HG02938 (cell line): ENCODE measurements at regions not wholly inside any gene's neighbourhood (a gene's known extent, or its start where the extent isn't known, plus 50 kb on each side); places are given as distances from the start of the nearest gene placed in this dataset.
"Not testable (repeated sequence)": the region's sequence is repeated elsewhere in the genome, so short reads cannot be mapped to it uniquely, and the experiment has no call there.

Experiments
- ATAC-seq: cut with Tn5 transposase; IDR thresholded peaks from one replicate; pipeline ENCODE4 v1.9.1; 2021; ENCODE audit warnings: mild to moderate bottlenecking, moderate library complexity; ENCODE audit not compliant: unreplicated experiment

DNA sequence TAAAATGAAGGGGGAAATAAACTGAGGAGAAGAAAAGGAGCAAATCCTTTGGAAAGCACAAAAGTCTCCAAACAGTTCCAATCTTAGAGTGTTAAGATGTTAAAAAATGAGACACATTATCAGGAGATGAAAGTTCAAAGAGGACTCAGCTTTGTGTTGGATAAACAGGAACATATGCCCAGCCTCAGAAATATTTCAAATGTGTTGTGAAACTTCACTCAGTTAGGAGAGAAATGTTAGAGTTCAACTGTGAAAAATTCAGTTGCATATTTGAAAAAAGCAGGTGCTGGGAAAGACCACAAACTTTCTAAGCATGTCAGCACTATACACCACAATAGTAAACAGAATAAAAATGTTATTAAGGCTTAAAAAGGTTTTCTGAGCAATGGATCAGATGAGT is 136.8 kb upstream of the PRKD1 start:
- no peak for ATAC-seq

DNA sequence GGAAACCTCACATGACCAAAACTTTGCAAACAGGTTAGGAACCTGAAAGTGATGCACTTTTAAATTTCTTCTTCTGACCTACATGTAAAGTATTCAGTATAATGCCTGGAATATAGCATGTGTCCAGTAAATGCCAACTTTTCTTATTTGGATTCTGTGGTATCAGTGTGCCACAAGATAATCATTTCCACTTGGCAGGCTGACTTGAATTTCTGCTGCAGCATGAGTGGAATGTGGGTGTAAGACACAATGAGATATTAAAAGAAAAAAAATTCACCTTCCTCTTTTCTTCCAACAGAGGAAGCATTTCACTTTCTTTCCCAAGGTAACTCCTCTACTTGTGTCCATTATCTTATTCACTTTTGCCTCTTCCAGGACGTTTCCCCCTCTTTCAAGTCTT is 141.9 kb upstream of the PRKD1 start:
- ATAC-seq = no peak

DNA sequence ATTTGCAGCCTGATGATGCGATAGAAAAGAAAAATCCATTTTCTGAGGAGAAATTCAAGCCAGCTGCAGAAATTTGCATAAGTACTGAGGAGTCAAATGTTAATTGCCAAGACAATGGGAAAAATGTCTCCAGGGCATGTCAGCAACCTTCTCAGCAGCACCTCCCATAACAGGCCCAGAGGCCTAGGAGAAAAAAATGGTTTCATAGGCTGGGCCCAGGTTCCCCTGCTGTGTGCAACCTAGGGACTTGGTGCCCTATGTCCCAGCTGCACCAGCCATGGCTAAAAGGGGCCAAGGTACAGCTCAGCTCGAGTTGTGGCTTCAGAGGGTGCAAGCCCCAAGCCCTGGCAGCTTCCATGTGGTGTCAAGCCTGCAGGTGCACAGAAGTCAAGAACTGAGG is 144.8 kb upstream of the PRKD1 start:
- ATAC-seq = not testable (repeated sequence)

DNA sequence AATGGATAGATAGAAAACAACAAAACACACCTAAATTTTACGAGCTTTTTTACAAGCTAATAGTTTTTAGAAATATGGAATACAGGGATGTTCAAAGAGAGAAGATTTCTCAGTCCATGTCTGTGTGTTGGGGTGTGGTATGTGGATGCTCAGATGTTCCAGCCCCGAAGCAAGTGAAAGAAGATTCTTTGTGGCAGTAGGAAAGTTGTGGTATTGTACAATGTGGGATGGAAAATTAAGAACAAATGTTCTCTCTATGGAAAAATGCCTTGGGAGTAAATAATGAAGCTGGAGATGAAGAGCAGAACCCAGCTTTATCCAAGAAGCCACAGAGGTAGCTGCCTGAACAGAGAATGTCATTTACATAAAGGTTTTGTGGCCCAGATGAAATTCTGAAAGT is 150.3 kb upstream of the PRKD1 start:
- no peak for ATAC-seq

DNA sequence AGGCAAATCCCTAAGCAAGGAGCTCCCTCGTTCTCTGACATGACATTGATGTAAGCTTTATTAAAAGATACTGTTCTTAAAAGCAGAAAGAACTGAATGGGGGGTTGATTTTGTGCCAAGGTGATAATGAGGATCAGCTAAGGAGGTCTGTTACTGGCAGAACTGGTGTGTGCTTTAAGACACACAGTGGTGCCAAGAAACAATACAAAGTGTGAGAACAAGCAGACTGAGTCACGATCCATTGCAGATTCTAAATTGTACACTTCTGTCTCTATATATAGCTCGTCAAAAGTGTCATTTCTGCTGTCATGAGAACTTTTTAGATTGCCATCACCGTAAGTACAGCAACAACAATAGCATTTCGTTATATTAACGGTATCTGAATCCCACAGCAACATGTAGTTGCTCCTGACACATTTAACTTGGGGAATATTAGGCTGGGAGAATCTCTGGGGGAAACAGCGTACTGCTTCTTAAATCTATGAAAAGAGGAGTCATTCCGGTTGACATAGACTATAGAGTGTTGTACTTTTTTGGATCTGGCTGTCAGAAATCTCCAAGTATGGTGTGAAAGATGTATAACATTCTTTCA is 151.3 kb upstream of the PRKD1 start:
- ATAC-seq = no peak

DNA sequence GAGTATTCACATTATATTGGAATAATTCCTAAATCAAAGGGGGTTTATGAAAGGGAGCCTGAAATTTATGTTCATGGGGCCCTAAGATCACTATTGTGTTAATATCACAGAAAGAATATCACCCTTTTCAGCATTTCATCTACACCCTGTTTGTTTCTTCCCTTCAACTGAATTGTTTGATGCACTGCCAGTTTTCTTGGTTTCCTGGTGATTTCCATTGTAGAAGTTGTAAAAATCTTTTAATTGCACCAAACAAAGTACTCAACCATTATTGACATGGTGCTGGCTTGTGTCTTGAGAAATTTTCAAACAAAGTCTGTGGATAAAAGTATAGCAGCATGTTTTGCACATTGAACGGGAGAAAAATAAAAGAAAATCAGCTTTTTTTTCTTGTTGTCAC is 154.8 kb upstream of the PRKD1 start:
- ATAC-seq = no peak

DNA sequence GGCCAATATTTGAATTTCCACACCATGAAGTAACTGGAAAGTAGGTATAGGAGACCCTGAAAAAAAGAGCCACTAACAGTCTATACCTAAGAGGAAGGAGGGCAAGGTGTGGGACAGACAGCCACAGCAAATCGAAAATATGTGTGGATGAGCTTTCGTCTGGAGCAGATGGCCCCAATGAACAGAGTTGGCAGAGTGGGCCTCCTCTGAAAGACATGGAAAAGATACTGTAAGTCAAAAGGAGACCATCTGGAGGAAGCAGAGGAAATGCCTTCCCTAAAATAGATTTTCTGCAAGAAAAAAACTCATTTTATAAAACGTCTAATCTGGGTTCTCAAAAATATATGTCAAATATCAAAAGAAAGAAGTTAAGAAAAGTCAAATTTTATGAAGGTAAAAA is 157.2 kb upstream of the PRKD1 start:
- no peak for ATAC-seq

DNA sequence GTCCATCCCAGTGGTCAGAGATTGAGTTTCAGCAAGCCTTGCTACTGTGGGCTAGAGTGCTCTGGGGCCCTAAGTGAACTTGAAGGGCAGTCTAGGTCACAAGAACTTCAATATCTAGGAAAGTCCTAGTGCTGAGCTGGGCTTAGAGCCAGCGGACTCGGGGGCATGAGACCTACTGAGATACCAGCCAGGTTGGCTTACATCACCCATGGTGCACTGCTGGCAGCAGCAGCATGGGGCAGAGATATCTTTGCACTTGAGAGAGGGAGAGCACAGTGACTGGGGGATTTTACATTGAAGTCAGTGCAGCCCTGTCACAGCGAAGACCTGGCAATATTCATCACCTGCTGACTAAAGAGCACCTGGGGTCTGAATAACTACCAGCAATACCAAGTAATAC is 158.3 kb upstream of the PRKD1 start:
- no peak for ATAC-seq

DNA sequence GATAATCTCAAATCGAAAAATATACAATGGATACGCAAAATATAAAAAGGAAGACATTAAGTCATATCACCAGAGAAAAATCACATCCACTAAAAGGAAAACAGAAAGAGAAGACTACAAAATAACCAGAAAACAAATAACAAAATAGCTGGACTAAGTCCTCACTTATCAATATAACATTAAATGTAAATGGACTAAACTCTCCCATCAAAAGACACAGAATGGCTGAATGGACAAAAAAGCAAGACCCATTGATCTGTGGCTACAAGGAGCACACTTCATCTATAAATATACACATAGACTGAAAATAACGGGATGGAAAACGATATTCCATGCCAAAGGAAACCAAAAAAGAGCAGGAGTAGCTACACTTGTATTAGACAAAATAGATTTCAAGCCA is 161.0 kb upstream of the PRKD1 start:
- no peak for ATAC-seq

DNA sequence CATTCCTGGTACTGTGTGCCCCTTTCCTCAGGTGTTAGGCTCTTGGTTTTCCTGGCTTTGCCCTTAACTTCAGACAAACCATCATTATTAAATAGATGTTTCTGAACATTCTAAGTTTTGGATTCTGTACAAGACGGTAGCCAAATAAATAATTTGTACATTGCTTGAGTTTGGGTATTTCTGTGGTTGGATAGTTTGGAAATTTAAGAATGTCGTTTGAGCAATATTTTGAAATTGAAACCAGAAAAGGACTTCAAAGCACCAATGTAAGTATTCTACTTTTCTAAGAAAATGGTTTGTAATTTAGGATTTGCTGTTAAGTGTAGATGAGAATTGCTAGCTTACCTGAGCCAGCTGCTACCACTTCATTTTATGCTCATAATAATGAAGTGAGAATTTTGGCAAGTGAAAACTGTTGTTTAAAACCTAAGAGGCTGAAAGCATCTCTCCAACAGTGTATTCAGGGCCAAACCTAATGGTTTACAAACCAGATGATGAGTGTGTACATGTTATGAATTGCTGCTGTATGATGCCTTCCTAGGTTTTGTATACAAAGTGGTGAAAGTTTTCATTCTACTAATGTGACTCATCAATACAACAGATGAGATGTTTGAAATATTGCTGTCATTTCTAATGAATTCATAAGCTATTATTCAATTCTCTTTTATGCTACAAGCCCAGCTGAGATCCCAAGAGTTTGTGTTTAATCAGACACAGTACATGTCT is 181.5 kb upstream of the PRKD1 start:
- no peak for ATAC-seq

DNA sequence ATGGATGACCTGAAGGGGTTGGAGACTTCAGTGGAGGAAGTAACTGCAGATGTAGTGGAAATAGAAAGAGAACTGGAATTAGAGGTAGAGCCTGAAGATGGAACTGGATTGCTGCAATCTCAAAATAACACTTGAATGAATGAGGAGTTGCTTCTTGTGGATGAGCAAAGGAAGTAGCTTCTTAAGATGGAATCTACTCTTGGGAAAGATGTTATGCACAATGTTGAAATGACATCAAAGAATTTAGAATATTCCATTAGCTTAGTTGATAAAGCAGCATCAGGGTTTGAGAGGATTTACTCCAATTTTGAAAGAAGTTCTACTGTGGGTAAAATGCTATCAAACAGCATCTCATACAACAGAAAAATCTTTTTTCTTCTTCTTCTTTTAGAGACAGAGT is 186.4 kb upstream of the PRKD1 start:
- no peak for ATAC-seq

DNA sequence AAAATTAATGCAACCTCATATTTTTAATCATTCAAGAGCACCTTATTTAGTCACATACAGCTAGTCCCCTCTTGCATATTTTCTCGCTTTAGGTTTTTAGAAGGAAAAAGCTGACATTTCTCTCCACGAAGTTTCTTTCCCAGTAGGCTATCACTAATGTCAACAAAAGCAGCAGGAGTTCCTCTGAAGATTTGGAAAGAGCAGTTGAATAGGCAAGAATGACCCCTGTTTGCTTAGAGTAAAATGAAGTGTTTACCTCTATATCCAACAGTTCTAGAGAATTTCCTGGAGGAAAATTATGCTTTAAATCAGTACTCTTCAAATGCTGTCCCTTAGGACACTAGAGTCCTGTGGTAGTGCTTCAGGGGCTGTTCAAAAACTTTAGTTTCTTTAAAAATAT is 188.1 kb upstream of the PRKD1 start:
- ATAC-seq = no peak

DNA sequence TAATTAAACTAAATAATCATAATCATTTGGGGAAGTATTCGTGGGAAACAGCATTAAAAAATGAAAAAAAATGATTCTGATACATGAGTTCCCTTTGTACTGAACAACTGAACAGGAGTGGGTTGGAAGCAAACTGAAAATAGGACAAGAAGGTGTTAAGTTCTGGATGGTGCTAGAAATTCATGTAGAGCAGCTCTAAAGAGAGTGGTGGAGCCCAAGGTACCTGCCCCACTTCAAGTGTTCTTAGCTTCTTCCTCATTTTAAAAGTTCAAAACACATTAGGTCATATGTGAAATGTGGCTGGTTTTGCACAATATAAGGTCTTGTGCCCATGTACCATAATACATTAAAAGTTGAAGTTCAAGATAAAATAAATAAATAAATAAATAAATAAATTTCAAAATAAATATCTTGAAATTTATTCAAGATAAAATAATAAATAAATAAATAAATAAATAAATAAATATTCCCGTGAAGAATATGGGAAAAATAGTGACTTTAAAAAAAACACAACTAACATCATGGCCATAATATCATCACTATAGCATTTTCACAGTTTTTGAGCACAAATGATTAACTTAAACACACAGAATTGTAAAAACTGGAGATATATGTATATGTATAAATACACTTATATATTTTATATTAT is 191.5 kb upstream of the PRKD1 start:
- ATAC-seq = no peak

DNA sequence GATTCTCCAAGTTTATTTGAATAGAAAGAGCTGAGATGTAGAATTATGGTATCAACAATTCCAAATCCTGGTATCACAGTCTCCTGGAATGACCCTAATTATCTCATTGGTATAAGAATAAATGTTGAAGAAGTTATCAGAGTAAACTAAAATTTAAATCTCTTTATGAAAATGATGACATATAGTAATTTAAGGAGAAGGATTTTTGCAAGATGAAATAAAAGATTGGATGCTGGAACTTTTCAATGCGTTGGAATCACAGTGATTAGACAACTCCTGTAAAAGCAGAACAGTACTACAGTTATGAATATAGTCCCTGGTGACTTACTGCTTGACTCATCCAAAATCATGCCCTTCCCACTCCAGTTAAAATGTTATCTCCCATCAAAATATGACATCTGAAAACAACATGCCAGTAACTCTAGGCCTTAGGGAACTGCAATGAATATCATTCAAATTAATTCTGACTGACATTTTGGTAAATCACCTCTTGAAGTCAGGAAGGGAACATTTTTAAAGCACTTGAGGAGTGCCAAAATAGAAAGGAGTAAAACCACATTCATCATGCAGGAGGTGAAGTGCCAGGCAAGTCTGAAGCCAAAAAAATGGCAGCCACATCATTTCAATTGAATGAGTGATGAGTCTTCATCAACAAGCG is 197.8 kb upstream of the PRKD1 start:
- no peak for ATAC-seq

DNA sequence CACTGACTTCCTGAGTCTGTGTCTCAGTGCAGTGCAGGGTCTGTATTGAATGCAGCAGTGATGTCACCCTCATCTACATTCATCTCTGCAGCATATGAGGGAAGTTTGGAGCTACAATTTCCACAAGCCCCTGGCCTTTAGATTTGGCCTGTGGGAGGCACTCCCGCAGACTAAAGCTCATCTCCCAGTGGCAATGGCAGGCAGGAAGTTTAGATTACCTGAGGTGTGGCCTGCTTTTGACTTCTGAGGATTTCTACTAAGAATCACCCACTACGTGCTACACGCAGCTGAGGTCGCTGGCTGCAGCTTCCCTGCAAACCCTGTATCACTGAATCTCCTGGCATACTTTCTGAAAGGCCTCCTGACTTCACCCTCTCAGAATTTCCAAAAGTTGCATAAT is 202.2 kb upstream of the PRKD1 start:
- ATAC-seq = no peak

DNA sequence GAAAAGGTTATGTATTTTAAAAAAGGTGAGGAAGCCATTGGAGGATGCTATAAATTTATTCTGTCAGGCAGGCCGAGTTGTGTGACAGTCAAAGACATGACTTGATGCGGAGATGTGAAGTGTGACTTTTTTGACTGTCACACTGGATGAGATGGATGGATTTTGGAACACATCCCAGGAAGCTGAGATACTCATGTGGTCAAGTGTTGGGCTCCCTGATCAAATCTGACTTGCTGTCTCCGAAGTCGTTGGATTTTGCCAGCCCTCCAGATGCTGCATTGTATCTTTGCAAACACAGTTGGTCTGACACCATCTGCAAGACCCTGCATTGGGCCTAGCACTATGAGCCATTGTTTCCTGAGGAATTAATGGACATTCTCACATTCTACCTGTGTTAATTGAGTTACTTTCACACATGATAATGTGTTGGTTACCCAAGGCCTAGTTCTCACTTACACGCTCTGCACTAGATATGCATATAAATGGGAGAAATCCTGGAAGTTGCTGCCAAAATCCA is 204.0 kb upstream of the PRKD1 start:
- no peak for ATAC-seq

DNA sequence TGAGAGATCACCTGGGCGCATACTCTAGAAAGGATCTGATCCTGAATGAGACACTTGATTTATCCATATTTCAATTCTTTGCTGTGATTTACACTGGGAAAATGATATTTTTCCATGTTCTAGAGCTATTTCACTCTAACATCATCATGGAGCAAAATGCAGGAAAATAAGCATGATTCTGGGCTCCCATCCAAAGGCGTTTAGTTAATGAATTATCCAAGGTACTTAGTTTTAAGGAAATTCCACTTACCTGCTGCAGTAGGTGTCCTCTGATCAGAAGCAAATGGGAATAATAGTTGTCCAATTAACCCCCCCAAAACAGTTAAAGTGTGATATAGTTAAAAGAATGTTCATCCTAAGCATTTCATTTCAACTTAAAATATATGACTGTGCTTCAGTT is 204.5 kb upstream of the PRKD1 start:
- no peak for ATAC-seq

DNA sequence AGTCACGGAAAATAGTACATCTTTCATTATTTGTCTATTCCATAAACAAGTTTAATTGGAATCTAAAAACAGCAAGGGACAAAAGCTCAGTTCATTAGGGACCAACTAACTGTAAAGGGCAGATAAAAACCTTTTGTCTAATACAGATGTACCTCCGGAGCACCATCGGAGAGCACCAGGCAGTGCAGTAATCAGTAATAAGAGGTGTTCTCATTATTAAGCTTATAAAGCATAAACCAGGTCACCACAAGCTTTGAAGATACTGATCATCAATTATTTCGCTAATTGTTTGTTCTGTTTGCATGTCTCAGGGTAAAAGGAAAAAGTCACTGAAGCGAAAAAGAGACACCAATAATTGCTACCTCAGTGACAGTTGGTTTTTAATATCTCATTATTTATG is 207.3 kb upstream of the PRKD1 start:
- no peak for ATAC-seq

DNA sequence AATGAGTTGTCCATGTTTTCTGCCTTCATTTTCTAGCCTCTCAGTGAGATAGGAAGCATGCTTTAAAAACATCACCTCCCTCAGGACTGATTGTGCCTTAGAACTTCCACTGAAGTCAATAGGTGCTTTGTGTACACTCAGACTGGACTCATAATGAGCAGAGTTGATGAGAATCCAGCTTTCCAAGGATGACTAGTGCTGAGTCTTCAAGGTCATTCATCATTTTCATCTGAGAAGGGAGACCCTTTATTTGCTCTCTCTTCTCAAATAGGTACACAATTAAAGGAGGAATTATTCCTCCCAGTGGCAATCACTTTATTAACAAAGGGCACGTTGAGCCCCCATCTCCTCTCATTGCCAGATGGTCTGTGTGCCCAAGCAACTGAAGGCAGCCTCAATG is 210.9 kb upstream of the PRKD1 start:
- no peak for ATAC-seq

DNA sequence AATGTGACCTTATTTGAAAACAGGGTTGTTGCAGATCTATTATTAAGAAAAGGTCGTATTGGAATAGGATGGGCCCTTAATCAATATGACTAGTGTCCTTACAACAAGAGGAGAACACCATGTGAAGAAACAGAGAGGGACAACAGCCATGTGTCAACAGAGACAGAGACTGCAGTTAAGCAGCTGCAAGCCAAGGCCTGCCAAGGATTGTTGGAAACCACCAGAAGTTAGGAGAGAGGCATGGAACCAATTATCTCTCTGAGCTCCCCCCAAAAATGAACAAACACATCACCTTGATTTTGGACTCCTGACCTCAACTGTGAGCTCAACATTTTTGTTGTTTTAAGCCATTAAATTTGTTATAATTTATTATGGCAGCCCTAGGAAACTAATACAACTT is 214.6 kb upstream of the PRKD1 start:
- no peak for ATAC-seq

DNA sequence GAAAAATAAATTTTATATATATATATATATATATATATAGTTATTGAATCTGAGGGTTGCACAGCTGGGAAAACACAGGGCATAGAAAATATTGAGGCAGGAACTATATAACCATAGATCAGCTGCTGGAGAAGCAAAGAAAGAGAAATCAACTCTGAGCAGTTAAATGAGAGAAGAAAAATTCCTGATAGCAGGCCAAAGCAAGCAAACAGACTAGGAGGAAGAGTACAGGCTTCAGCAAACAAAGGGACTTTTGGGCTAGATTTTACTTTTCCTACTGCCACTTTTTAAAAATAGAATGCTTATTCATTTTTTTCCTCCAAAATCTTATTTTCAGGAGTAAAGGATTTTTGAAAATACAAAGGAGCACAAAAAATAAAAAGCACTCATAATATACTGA is 216.0 kb upstream of the PRKD1 start:
- ATAC-seq = no peak

DNA sequence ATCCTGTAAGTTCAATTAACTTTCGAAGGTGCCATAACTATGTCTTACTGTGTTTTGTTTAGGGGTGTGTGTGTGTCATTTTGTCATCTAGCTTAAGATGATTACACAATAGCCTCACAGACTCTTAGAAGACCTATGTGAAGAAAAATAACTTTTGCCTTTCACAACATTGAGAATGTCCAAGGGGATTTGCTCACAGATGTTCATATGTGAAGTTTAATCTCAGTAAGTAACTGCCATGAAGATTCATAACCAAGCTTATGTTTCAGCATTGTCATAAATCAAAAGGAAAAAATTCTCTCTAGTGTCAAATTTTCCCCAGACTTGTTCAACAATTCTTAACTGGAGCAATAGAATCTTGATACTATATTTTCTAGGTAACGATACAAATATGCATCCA is 226.1 kb upstream of the PRKD1 start:
- ATAC-seq = no peak
